ENCODE measurements at regions not wholly inside any gene's neighbourhood (a gene's known extent, or its start where the extent isn't known, plus 50 kb on each side); places are given as distances from the start of the nearest gene placed in this dataset.
"Not testable (repeated sequence)": the region's sequence is repeated elsewhere in the genome, so short reads cannot be mapped to it uniquely, and the experiment has no call there.

- DNase-seq (ENCODE audit: low read depth): no peak
- TF ChIP-seq CTCF (IDR thresholded peaks at IDR 0.05; ENCODE audit: insufficient read depth, low read depth, low read length, missing control alignments): no peak
- H3K4me3 ChIP-seq (ENCODE audit: low read length): no peak overlapping the region
Observed at GRCh38 chr14:27881063-27881462, 885.5 kb upstream of the FOXG1 start.

GRCh38 chr14:27881646-27882045, 884.9 kb upstream of the FOXG1 start:
- no peak for TF ChIP-seq CTCF (IDR thresholded peaks at IDR 0.05; ENCODE audit: insufficient read depth, low read depth, low read length, missing control alignments)
- DNase-seq (ENCODE audit: low read depth): no peak
- no peak overlapping the region for H3K4me3 ChIP-seq (ENCODE audit: low read length)

GRCh38 chr14:27886256-27886655, 880.3 kb upstream of the FOXG1 start:
- no peak for DNase-seq (ENCODE audit: low read depth)
- no peak for TF ChIP-seq CTCF (IDR thresholded peaks at IDR 0.05; ENCODE audit: insufficient read depth, low read depth, low read length, missing control alignments)
- H3K4me3 ChIP-seq (ENCODE audit: low read length): no peak overlapping the region

GRCh38 chr14:27890259-27890658, 876.3 kb upstream of the FOXG1 start:
- no peak for DNase-seq (ENCODE audit: low read depth)
- no peak overlapping the region for H3K4me3 ChIP-seq (ENCODE audit: low read length)
- TF ChIP-seq CTCF (IDR thresholded peaks at IDR 0.05; ENCODE audit: insufficient read depth, low read depth, low read length, missing control alignments): no peak

GRCh38 chr14:27908484-27908883, 858.1 kb upstream of the FOXG1 start:
- not testable (repeated sequence) for H3K4me3 ChIP-seq (ENCODE audit: low read length); DNase-seq (ENCODE audit: low read depth)

- no peak overlapping the region for H3K4me3 ChIP-seq (ENCODE audit: low read length)
- no peak for DNase-seq (ENCODE audit: low read depth)
- no peak for TF ChIP-seq CTCF (IDR thresholded peaks at IDR 0.05; ENCODE audit: insufficient read depth, low read depth, low read length, missing control alignments)
Observed at GRCh38 chr14:27916326-27916725, 850.3 kb upstream of the FOXG1 start.

- DNase-seq (ENCODE audit: low read depth): no peak
- H3K4me3 ChIP-seq (ENCODE audit: low read length): no peak overlapping the region
- no peak for TF ChIP-seq CTCF (IDR thresholded peaks at IDR 0.05; ENCODE audit: insufficient read depth, low read depth, low read length, missing control alignments)
Observed at GRCh38 chr14:27917896-27918295, 848.7 kb upstream of the FOXG1 start.

GRCh38 chr14:27927519-27927918, 839.1 kb upstream of the FOXG1 start:
- H3K4me3 ChIP-seq (ENCODE audit: low read length): no peak overlapping the region
- DNase-seq (ENCODE audit: low read depth): no peak
- TF ChIP-seq CTCF (IDR thresholded peaks at IDR 0.05; ENCODE audit: insufficient read depth, low read depth, low read length, missing control alignments): no peak

Data from epithelial cell of esophagus (primary cell).